Cardiac fibroblast (primary cell): ENCODE measurements at regions not wholly inside any gene's neighbourhood (a gene's known extent, or its start where the extent isn't known, plus 50 kb on each side); places are given as distances from the start of the nearest gene placed in this dataset.

ENCODE experiments used
- DNase-seq, 2 donors: peaks; one replicate each; pipeline versions ENCODE4 v3.0.0 to v3.0.0-alpha.2; 2010; ENCODE audit warnings: low read depth in 2 of 2
- H3K4me3 ChIP-seq, 2 donors: replicated peaks in 1 of 2; 1 replicate in 1 of 2; 2 replicates in 1 of 2; pipeline ENCODE4 v1.5.1; 2011; ENCODE audit warnings: low read depth in 2 of 2, low read length in 2 of 2, mild to moderate bottlenecking in 2 of 2, moderate library complexity in 1 of 2
- TF ChIP-seq, protein P1 (sequence below): IDR thresholded peaks from one replicate; pipeline ENCODE4 v1.5.1; 2011; ENCODE audit warnings: low read depth, mild to moderate bottlenecking, low read length, inconsistent platforms

DNA sequence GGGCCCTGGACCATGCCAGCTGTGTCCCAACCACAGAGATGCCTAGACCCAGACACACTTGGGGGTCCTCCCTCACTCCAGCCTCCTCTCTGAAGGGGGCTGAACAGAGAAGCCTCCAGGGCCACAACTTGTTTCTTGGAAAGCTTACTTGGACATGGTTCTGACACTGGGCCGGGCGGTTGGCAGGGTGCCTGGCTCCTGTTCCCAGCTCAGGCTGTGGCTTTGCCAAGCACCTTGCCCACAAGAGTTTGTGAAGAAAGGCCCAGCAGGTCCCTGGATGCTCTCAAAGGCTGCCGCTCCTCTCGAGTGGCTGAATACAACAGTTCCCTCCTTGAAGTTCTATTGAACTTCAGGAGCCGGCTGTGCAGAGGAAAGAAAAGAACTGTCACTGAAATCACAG is 181.6 kb downstream of the PTPN20 start:
- no peak overlapping the region for H3K4me3 ChIP-seq
- TF ChIP-seq, protein P1, sequence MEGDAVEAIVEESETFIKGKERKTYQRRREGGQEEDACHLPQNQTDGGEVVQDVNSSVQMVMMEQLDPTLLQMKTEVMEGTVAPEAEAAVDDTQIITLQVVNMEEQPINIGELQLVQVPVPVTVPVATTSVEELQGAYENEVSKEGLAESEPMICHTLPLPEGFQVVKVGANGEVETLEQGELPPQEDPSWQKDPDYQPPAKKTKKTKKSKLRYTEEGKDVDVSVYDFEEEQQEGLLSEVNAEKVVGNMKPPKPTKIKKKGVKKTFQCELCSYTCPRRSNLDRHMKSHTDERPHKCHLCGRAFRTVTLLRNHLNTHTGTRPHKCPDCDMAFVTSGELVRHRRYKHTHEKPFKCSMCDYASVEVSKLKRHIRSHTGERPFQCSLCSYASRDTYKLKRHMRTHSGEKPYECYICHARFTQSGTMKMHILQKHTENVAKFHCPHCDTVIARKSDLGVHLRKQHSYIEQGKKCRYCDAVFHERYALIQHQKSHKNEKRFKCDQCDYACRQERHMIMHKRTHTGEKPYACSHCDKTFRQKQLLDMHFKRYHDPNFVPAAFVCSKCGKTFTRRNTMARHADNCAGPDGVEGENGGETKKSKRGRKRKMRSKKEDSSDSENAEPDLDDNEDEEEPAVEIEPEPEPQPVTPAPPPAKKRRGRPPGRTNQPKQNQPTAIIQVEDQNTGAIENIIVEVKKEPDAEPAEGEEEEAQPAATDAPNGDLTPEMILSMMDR, result no peak
- no peak for DNase-seq

DNA sequence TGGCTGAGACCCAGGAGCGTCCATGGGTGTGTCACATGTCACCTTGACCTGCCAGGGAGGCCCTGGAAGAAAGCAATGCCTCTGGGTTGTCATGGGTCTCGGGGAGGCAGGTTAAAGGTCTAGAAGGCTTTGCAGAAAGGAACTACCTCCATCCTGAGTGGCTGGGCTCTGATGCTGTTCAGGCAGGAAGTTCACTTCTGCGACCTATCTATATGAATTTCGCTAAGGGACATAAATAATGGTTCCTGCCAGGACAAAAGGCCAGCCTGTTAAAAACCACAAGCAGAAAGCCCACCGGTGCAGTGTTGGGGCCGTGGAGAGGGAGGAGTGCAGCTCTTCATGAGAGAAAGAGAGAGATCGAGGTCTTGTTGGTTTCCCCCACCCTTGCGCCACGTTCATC is 182.9 kb downstream of the PTPN20 start:
- H3K4me3 ChIP-seq, result no peak overlapping the region
- TF ChIP-seq, protein P1, result no peak
- no peak for DNase-seq

DNA sequence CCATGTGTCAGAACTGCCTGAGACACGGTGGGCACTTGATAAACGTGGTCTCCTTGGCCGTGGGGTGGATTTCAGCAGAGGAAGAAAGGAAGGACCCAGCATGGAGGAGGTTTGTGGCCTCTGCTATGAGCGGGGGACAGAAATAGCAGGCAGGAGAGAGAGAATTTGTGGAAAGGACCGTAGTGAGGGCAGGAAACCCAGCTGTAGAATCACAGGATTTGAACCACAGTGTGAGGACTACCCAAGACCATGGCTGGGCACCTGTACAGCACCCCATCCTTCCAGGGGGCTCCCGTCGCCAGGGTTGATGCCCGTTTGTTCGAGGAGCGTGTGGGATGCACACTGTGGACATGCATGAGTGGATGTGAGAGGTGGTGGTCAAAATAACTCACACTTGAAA is 183.4 kb downstream of the PTPN20 start:
- H3K4me3 ChIP-seq, result no peak overlapping the region
- DNase-seq, result no peak
- TF ChIP-seq, protein P1, result no peak

DNA sequence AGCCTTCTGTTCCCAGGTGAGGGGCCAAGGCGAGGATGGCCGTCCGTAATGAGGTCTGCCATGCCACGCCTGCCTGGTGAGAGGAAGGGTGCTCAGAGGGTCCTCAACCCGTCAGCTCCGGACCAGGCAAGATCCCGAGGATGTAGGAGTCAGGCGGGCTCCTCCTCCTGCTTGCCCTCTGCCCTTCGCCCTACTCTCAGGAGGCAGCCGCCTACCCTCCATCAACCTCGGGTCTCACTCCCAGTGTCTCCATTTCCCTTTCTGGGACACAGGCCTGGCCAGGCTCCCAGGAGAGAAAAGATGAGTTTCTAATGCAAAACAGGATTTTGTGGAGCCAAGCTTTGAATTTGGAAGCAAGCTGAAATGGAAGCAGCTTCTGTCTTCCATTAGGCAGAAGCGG is 184.0 kb downstream of the PTPN20 start:
- H3K4me3 ChIP-seq, result no peak overlapping the region
- TF ChIP-seq, protein P1, result no peak
- no peak for DNase-seq

DNA sequence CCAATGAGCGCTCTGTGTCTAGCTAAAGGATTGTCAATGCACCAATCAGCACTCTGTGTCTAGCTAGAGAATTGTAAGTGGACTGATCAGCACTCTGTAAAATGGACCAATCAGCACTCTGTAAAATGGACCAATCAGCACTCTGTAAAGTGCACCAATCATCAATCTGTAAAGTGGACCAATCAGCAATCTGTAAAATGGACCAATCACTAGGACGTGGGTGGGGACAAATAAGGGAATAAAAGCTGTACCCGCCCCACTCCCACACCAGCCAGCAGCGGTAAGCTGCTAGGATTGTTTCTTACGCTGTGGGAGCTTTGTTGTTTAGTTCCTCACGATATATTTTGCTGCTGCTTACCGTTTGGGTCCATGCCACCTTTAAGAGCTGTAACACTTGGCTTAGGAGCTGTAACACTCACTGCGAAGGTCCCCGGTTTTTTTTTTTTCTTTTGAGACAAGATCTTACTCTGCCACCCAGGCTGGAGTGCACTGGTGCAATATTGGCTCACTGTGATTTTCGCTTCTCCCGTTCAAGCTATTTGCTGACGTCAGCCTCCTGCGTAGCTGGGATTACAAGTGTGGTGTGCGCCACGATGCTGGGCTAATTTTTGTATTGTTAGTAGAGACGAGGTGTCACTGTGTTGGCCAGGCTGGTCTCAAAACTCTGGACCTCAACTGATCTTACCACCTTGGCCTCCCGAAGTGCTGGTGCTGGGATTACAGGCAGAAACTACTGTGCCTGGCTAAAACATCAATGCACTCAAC is 184.8 kb downstream of the PTPN20 start:
- H3K4me3 ChIP-seq, result no peak overlapping the region
- no peak for DNase-seq
- TF ChIP-seq, protein P1, result no peak

DNA sequence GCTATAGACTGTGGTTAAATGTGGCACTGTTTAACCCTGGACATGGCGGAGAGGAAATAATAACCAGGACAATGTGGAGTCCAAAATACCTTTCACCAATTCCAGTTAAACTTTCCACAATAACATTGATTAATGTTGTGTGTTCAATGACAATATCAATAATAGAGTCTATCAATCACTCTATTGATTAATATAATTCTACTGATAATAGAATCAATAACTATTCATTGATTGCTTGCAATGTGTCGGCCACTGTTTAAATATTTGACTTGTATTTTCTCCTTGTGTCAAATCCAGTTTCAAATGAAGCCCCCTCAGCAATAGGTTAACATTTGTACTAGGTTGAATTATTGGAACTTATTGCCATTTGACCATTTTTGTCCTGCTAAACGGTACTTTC is 187.0 kb downstream of the PTPN20 start:
- no peak for DNase-seq
- TF ChIP-seq, protein P1, result no peak
- H3K4me3 ChIP-seq, result no peak overlapping the region

DNA sequence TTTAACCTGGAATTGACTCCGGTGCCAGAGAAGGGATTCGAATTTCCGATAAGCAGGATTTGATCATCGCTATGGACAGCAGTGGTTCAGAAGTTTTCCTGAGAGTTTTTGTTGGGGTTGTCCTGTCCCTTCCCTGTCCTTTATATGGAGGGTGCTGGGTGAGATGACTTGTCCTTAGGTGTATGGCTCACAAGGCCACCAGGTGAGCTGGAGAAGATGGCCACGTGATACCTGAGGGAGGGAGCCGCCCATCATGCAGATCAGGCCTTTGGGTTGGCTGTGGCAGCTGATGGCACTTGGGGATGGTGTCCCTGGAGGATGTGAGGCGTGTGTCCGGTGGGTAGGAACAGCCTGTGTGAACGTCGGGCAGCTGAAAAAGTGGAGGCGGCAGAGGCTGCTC is 187.7 kb downstream of the PTPN20 start:
- H3K4me3 ChIP-seq, result no peak overlapping the region
- no peak for DNase-seq
- TF ChIP-seq, protein P1, result no peak
